Trophoblast cell (in vitro differentiated cells and primary cell): ENCODE measurements at regions not wholly inside any gene's neighbourhood (a gene's known extent, or its start where the extent isn't known, plus 50 kb on each side); places are given as distances from the start of the nearest gene placed in this dataset.

Experiments used
- DNase-seq, 2 donors: peaks; one replicate each; pipeline ENCODE4 v3.0.0-alpha.2; 2016
- H2AFZ ChIP-seq: 2 replicates; pipeline ENCODE4 v1.6.1; 2013; ENCODE audit warnings: low read length, moderate library complexity, mild to moderate bottlenecking; ENCODE audit not compliant: insufficient read depth, poor library complexity
- H2AK5ac ChIP-seq: 2 replicates; pipeline ENCODE4 v1.6.1; 2013; ENCODE audit warnings: mild to moderate bottlenecking, low read length
- H2BK120ac ChIP-seq: 2 replicates; pipeline ENCODE4 v1.6.1; 2013; ENCODE audit warnings: low read length, mild to moderate bottlenecking, moderate library complexity; ENCODE audit not compliant: insufficient read depth, poor library complexity
- H2BK12ac ChIP-seq: 2 replicates; pipeline ENCODE4 v1.6.1; 2013; ENCODE audit warnings: mild to moderate bottlenecking, low read length, moderate library complexity
- H2BK5ac ChIP-seq: 2 replicates; pipeline ENCODE4 v1.6.1; 2013; ENCODE audit warnings: low read length, low read depth, moderate library complexity, mild to moderate bottlenecking; ENCODE audit not compliant: poor library complexity
- H3K14ac ChIP-seq: 2 replicates; pipeline ENCODE4 v1.6.1; 2013; ENCODE audit warnings: mild to moderate bottlenecking, low read length
- H3K18ac ChIP-seq: 2 replicates; pipeline ENCODE4 v1.6.1; 2013; ENCODE audit warnings: mild to moderate bottlenecking, low read length
- H3K23ac ChIP-seq: 2 replicates; pipeline ENCODE4 v1.6.1; 2013; ENCODE audit warnings: low read length
- H3K27ac ChIP-seq: 2 replicates; pipeline ENCODE4 v1.5.1; 2013; ENCODE audit warnings: low read depth, mild to moderate bottlenecking, inconsistent platforms, low read length, moderate library complexity
- H3K27me3 ChIP-seq: 2 replicates; pipeline ENCODE4 v1.6.1; 2013; ENCODE audit warnings: inconsistent platforms, mild to moderate bottlenecking, low read length, moderate library complexity; ENCODE audit not compliant: insufficient read depth
- H3K36me3 ChIP-seq, 2 experiments: 1 replicate in 1 of 2; 2 replicates in 1 of 2; pipeline ENCODE4 v1.6.1; 2013; ENCODE audit warnings: low read length in 2 of 2, mild to moderate bottlenecking in 2 of 2, moderate library complexity in 1 of 2; ENCODE audit not compliant: insufficient read depth in 2 of 2, control insufficient read depth in 1 of 2
- H3K4ac ChIP-seq: 2 replicates; pipeline ENCODE4 v1.6.1; 2013; ENCODE audit warnings: low read depth, mild to moderate bottlenecking, low read length, moderate library complexity
- H3K4me1 ChIP-seq, 2 experiments: 1 replicate in 1 of 2; 2 replicates in 1 of 2; pipeline ENCODE4 v1.6.1; 2013; ENCODE audit warnings: low read length in 2 of 2, mild to moderate bottlenecking in 2 of 2, moderate library complexity in 1 of 2; ENCODE audit not compliant: insufficient read depth in 2 of 2, control insufficient read depth in 1 of 2
- H3K4me2 ChIP-seq: 2 replicates; pipeline ENCODE4 v1.6.1; 2013; ENCODE audit warnings: inconsistent platforms, mild to moderate bottlenecking, low read length, moderate library complexity
- H3K4me3 ChIP-seq: 2 replicates; pipeline ENCODE4 v1.5.1; 2013; ENCODE audit warnings: mild to moderate bottlenecking, low read depth, low read length, inconsistent platforms
- H3K79me1 ChIP-seq: one replicate; pipeline ENCODE4 v1.6.1; 2013; ENCODE audit warnings: low read length
- H3K79me2 ChIP-seq: 2 replicates; pipeline ENCODE4 v1.6.1; 2013; ENCODE audit warnings: low read length, mild to moderate bottlenecking; ENCODE audit not compliant: control insufficient read depth, insufficient read depth, poor library complexity
- H3K9ac ChIP-seq: 2 replicates; pipeline ENCODE4 v1.6.1; 2013; ENCODE audit warnings: mild to moderate bottlenecking, low read length
- H3K9me3 ChIP-seq: 2 replicates; pipeline ENCODE4 v1.6.1; 2013; ENCODE audit warnings: low read depth, mild to moderate bottlenecking, control low read depth, inconsistent platforms, low read length; ENCODE audit not compliant: insufficient read depth
- H4K12ac ChIP-seq: 2 replicates; pipeline ENCODE4 v1.6.1; 2013; ENCODE audit warnings: low read depth, mild to moderate bottlenecking, low read length, moderate library complexity
- H4K8ac ChIP-seq: 2 replicates; pipeline ENCODE4 v1.6.1; 2013; ENCODE audit warnings: low read depth, mild to moderate bottlenecking, low read length, moderate library complexity
- H4K91ac ChIP-seq: one replicate; pipeline ENCODE4 v1.6.1; 2013; ENCODE audit warnings: low read depth, mild to moderate bottlenecking, low read length, moderate library complexity
- WGBS: extraction: QIAGEN DNeasy Blood & Tissue Kit; methylation state at CpG from one replicate; pipeline ENCODE4 v1.1.7; 2013; ENCODE audit warnings: missing lambda C conversion rate; ENCODE audit not compliant: insufficient read length, insufficient coverage; ENCODE audit errors: extremely low coverage; 5-methylcytosine and 5-hydroxymethylcytosine counted together

GRCh38 chrX:150018931-150019361 lies 80.7 kb upstream of the EOLA2 start:
- no peaks in the 10 kb centered on the region for H3K9me3 ChIP-seq
- H3K36me3 ChIP-seq, result no peaks in the 10 kb centered on the region
- no peak overlapping the region for H3K9ac ChIP-seq
- no peak overlapping the region for H3K18ac ChIP-seq
- no peaks in the 10 kb centered on the region for H3K4me1 ChIP-seq
- no peak overlapping the region for H2BK5ac ChIP-seq
- H3K23ac ChIP-seq, result no peak overlapping the region
- H3K4ac ChIP-seq, result no peak overlapping the region
- no peak overlapping the region for H3K14ac ChIP-seq
- peak; percentile 7 to 74 for DNase-seq
- H3K79me2 ChIP-seq, result no peaks in the 10 kb centered on the region
- H3K79me1 ChIP-seq, result no peaks in the 10 kb centered on the region
- no peak overlapping the region for H2BK120ac ChIP-seq
- H2AFZ ChIP-seq, result no peak overlapping the region
- H3K4me2 ChIP-seq, result no peak overlapping the region
- no peak overlapping the region for H2BK12ac ChIP-seq
- no peaks in the 10 kb centered on the region for H3K27me3 ChIP-seq
- H4K12ac ChIP-seq, result no peak overlapping the region
- H2AK5ac ChIP-seq, result no peak overlapping the region
- no peak overlapping the region for H3K4me3 ChIP-seq
- WGBS, result no CpG with 5 or more reads among the region's 2 CpGs
- H4K91ac ChIP-seq, result no peak overlapping the region
- no peak overlapping the region for H3K27ac ChIP-seq
- no peak overlapping the region for H4K8ac ChIP-seq

- Histone ChIP-seq H3K4ac (no peak overlapping the region), H3K79me2 (no peaks in the 10 kb centered on the region), H3K4me3 (no peak overlapping the region), H3K23ac (no peak overlapping the region), H3K79me1 (no peaks in the 10 kb centered on the region), H4K8ac (no peak overlapping the region), H2AFZ (no peak overlapping the region), H4K12ac (no peak overlapping the region), H3K18ac (no peak overlapping the region), H3K27me3 (no peaks in the 10 kb centered on the region), H3K9ac (no peak overlapping the region), H3K4me2 (no peak overlapping the region), H3K36me3 (no peaks in the 10 kb centered on the region), H2BK120ac (no peak overlapping the region), H2BK12ac (no peak overlapping the region), H2BK5ac (no peak overlapping the region), H4K91ac (no peak overlapping the region), H3K4me1 (no peaks in the 10 kb centered on the region), H2AK5ac (no peak overlapping the region), H3K27ac (no peak overlapping the region), H3K9me3 (no peaks in the 10 kb centered on the region), H3K14ac (no peak overlapping the region)
- no CpG with 5 or more reads among the region's 1 CpG for WGBS
- DNase-seq, result peak in 1 of 2 donors; percentile 50
Measured at GRCh38 chrX:150028692-150029091, 90.4 kb upstream of the EOLA2 start.

GRCh38 chrX:150032742-150033141 lies 94.5 kb upstream of the EOLA2 start:
- no peaks in the 10 kb centered on the region for H3K4me1 ChIP-seq
- no peaks in the 10 kb centered on the region for H3K9me3 ChIP-seq
- no peak overlapping the region for H3K27ac ChIP-seq
- H3K79me1 ChIP-seq, result no peaks in the 10 kb centered on the region
- no peak overlapping the region for H2BK5ac ChIP-seq
- WGBS, result no CpG with 5 or more reads among the region's 3 CpGs
- H4K8ac ChIP-seq, result no peak overlapping the region
- no peak overlapping the region for H3K23ac ChIP-seq
- H2BK120ac ChIP-seq, result no peak overlapping the region
- no peak overlapping the region for H4K91ac ChIP-seq
- peak; percentile 39 to 61 for DNase-seq
- no peaks in the 10 kb centered on the region for H3K36me3 ChIP-seq
- no peak overlapping the region for H2BK12ac ChIP-seq
- no peak overlapping the region for H3K18ac ChIP-seq
- no peak overlapping the region for H2AK5ac ChIP-seq
- H4K12ac ChIP-seq, result no peak overlapping the region
- no peak overlapping the region for H3K4ac ChIP-seq
- no peaks in the 10 kb centered on the region for H3K27me3 ChIP-seq
- no peak overlapping the region for H3K9ac ChIP-seq
- no peak overlapping the region for H2AFZ ChIP-seq
- no peaks in the 10 kb centered on the region for H3K79me2 ChIP-seq
- H3K14ac ChIP-seq, result no peak overlapping the region
- no peak overlapping the region for H3K4me2 ChIP-seq
- H3K4me3 ChIP-seq, result no peak overlapping the region

DNA sequence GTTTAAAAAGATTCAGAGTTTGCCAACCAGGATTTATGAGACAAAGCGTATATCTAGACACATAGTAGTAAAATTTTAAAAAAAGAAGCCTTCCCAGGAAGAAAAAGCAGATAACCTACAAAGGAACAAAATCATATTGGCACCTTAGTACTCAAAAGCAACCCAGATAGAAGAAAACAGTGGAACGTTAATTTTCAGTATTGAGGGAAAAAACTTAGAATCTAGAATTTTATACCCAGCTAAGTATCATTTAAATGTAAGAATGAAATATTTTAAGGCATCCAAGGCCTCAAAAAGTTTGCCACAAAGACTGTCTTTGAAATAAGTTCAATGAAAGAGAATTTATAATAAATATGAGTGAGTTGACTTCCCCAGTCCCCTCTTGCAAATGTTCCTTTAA lies 96.5 kb upstream of the EOLA2 start:
- no peak overlapping the region for H3K4ac ChIP-seq
- H4K8ac ChIP-seq, result no peak overlapping the region
- no peak overlapping the region for H3K27ac ChIP-seq
- no peak overlapping the region for H2BK12ac ChIP-seq
- H3K23ac ChIP-seq, result no peak overlapping the region
- H2BK120ac ChIP-seq, result no peak overlapping the region
- no peak overlapping the region for H2BK5ac ChIP-seq
- H3K9ac ChIP-seq, result no peak overlapping the region
- H3K4me3 ChIP-seq, result no peak overlapping the region
- no peak overlapping the region for H4K12ac ChIP-seq
- WGBS, result no CpG with 5 or more reads among the region's 2 CpGs
- no peaks in the 10 kb centered on the region for H3K9me3 ChIP-seq
- no peaks in the 10 kb centered on the region for H3K79me2 ChIP-seq
- no peak overlapping the region for H3K4me2 ChIP-seq
- no peaks in the 10 kb centered on the region for H3K79me1 ChIP-seq
- no peak overlapping the region for H3K18ac ChIP-seq
- H2AFZ ChIP-seq, result no peak overlapping the region
- H2AK5ac ChIP-seq, result no peak overlapping the region
- no peaks in the 10 kb centered on the region for H3K36me3 ChIP-seq
- no peaks in the 10 kb centered on the region for H3K27me3 ChIP-seq
- no peaks in the 10 kb centered on the region for H3K4me1 ChIP-seq
- H3K14ac ChIP-seq, result no peak overlapping the region
- no peak for DNase-seq
- no peak overlapping the region for H4K91ac ChIP-seq
